ENCODE measurements at regions not wholly inside any gene's neighbourhood (a gene's known extent, or its start where the extent isn't known, plus 50 kb on each side); places are given as distances from the start of the nearest gene placed in this dataset.

GRCh38 chr5:106853266-106853665, 817.5 kb downstream of the EFNA5 start:
- H3K4me1 ChIP-seq: no peaks in the 10 kb centered on the region
- no peak overlapping the region for H3K4me3 ChIP-seq
- no peak for TF ChIP-seq CTCF (IDR thresholded peaks at IDR 0.05)
- no peak overlapping the region for H3K27ac ChIP-seq
- no peaks in the 10 kb centered on the region for H3K36me3 ChIP-seq
- no peaks in the 10 kb centered on the region for H3K27me3 ChIP-seq
- no peaks in the 10 kb centered on the region for H3K9me3 ChIP-seq
- DNase-seq (ENCODE audit: low spot score): no peak

- no peak for TF ChIP-seq CTCF (IDR thresholded peaks at IDR 0.05)
- H3K27me3 ChIP-seq: no peaks in the 10 kb centered on the region
- no peaks in the 10 kb centered on the region for H3K9me3 ChIP-seq
- H3K4me3 ChIP-seq: no peak overlapping the region
- no peaks in the 10 kb centered on the region for H3K36me3 ChIP-seq
- no peak overlapping the region for H3K27ac ChIP-seq
- no peak for DNase-seq (ENCODE audit: low spot score)
- no peaks in the 10 kb centered on the region for H3K4me1 ChIP-seq
Measured at GRCh38 chr5:106849266-106849665, 821.5 kb downstream of the EFNA5 start.

- DNase-seq (ENCODE audit: low spot score): no peak
- H3K27ac ChIP-seq: no peak overlapping the region
- TF ChIP-seq CTCF (IDR thresholded peaks at IDR 0.05): no peak
- no peaks in the 10 kb centered on the region for H3K4me1 ChIP-seq
- no peaks in the 10 kb centered on the region for H3K27me3 ChIP-seq
- no peaks in the 10 kb centered on the region for H3K36me3 ChIP-seq
- H3K9me3 ChIP-seq: no peaks in the 10 kb centered on the region
- no peak overlapping the region for H3K4me3 ChIP-seq
Measured at GRCh38 chr5:106843812-106844416, 826.8 kb downstream of the EFNA5 start.

- Histone ChIP-seq H3K27ac (no peak overlapping the region), H3K4me1 (no peaks in the 10 kb centered on the region), H3K9me3 (no peaks in the 10 kb centered on the region), H3K4me3 (no peak overlapping the region), H3K27me3 (no peaks in the 10 kb centered on the region), H3K36me3 (no peaks in the 10 kb centered on the region)
- TF ChIP-seq CTCF (IDR thresholded peaks at IDR 0.05): no peak
- DNase-seq (ENCODE audit: low spot score): no peak
Measured at GRCh38 chr5:106833517-106833916, 837.2 kb downstream of the EFNA5 start.

- no peaks in the 10 kb centered on the region for H3K27me3 ChIP-seq
- no peaks in the 10 kb centered on the region for H3K9me3 ChIP-seq
- no peak overlapping the region for H3K4me3 ChIP-seq
- no peak for DNase-seq (ENCODE audit: low spot score)
- no peaks in the 10 kb centered on the region for H3K4me1 ChIP-seq
- H3K36me3 ChIP-seq: no peaks in the 10 kb centered on the region
- no peak overlapping the region for H3K27ac ChIP-seq
- TF ChIP-seq CTCF (IDR thresholded peaks at IDR 0.05): no peak
Measured at GRCh38 chr5:106827061-106827460, 843.7 kb downstream of the EFNA5 start.

GRCh38 chr5:106825374-106825773, 845.4 kb downstream of the EFNA5 start:
- no peaks in the 10 kb centered on the region for H3K9me3 ChIP-seq
- no peak for DNase-seq (ENCODE audit: low spot score)
- TF ChIP-seq CTCF (IDR thresholded peaks at IDR 0.05): no peak
- no peaks in the 10 kb centered on the region for H3K4me1 ChIP-seq
- H3K36me3 ChIP-seq: no peaks in the 10 kb centered on the region
- no peak overlapping the region for H3K4me3 ChIP-seq
- no peaks in the 10 kb centered on the region for H3K27me3 ChIP-seq
- H3K27ac ChIP-seq: no peak overlapping the region
